ENCODE measurements at regions not wholly inside any gene's neighbourhood (a gene's known extent, or its start where the extent isn't known, plus 50 kb on each side); places are given as distances from the start of the nearest gene placed in this dataset.

- H3K23ac ChIP-seq (ENCODE audit: insufficient read length) = no peak overlapping the region
- no peaks in the 10 kb centered on the region for H3K9me3 ChIP-seq (ENCODE audit: insufficient read depth in 2 of 2, low read depth in 1 of 2, low read length in 1 of 2)
- ChIA-PET CTCF (ENCODE audit: partially characterized antibody) (interaction anchor here (1.1 to 6.5 kb wide), 5 partner anchors 13 to 656 kb away, joined by 3 to 47 read pairs (median 6); no protein-coding TSS in a partner anchor), POLR2A (ENCODE audit: partially characterized antibody) (no interaction called here)
- no peak overlapping the region for H2AK5ac ChIP-seq (ENCODE audit: low read depth, low read length)
- no peak for FAIRE-seq
- no peak overlapping the region for H2BK15ac ChIP-seq (ENCODE audit: low read length)
- H3K4me1 ChIP-seq (replicated peaks in 1 of 4; ENCODE audit: control insufficient read depth in 3 of 4, insufficient read depth in 4 of 4, low read length in 3 of 4) = no peaks in the 10 kb centered on the region
- DNase-seq (ENCODE audit: low read depth in 1 of 2, low spot score in 2 of 2) = no peak
- no peak overlapping the region for H2BK12ac ChIP-seq (ENCODE audit: low read depth, low read length)
- H3K9ac ChIP-seq (replicated peaks in 1 of 4; ENCODE audit: extremely low read depth in 1 of 4, low read depth in 3 of 4, low read length in 3 of 4) = no peak overlapping the region
- no peak overlapping the region for H4K91ac ChIP-seq (replicated peaks; ENCODE audit: insufficient read length, low read length)
- no peaks in the 10 kb centered on the region for H4K20me1 ChIP-seq (replicated peaks in 1 of 2; ENCODE audit: control insufficient read depth in 1 of 2, insufficient read depth in 2 of 2, low read length in 2 of 2)
- H2BK5ac ChIP-seq (ENCODE audit: low read depth, low read length) = no peak overlapping the region
- no peaks in the 10 kb centered on the region for H3K79me2 ChIP-seq (ENCODE audit: control insufficient read depth in 1 of 2, insufficient read depth in 2 of 2, low read length in 2 of 2)
- H3K36me3 ChIP-seq (ENCODE audit: control insufficient read depth in 2 of 4, insufficient read depth in 4 of 4, low read length in 3 of 4) = no peaks in the 10 kb centered on the region
- H2BK20ac ChIP-seq (ENCODE audit: low read length) = no peak overlapping the region
- no peak overlapping the region for H3K18ac ChIP-seq (ENCODE audit: extremely low read depth, low read length)
- H3K23me2 ChIP-seq (ENCODE audit: low read depth, low read length) = no peaks in the 10 kb centered on the region
- H3K27ac ChIP-seq (ENCODE audit: low read depth, low read length) = no peak overlapping the region
- H3K4ac ChIP-seq (replicated peaks; ENCODE audit: insufficient read length, low read depth, low read length) = no peak overlapping the region
- no peak overlapping the region for H2AFZ ChIP-seq (ENCODE audit: low read length)
- TF ChIP-seq POU5F1 (IDR thresholded peaks at IDR 0.05; ENCODE audit: low read depth, low read length) (no peak), KDM5A (IDR thresholded peaks at IDR 0.05; ENCODE audit: low read length) (no peak), PHF8 (conservative IDR thresholded peaks at IDR 0.05; ENCODE audit: low read depth, low read length) (no peak), NRF1 (IDR thresholded peaks at IDR 0.05; ENCODE audit: low read depth, low read length) (no peak), YY1 (IDR thresholded peaks at IDR 0.05; ENCODE audit: low read depth, low read length) (no peak)
- H4K5ac ChIP-seq (ENCODE audit: insufficient read length, low read depth, low read length) = no peak overlapping the region
- H4K8ac ChIP-seq (ENCODE audit: extremely low read depth, insufficient read depth, low read length) = no peak overlapping the region; the same call in 1 of the 2 replicates
- H2BK120ac ChIP-seq (replicated peaks; ENCODE audit: low read depth, low read length) = no peak overlapping the region
- H3K79me1 ChIP-seq (ENCODE audit: low read depth, low read length) = no peaks in the 10 kb centered on the region
- no peak overlapping the region for H3K4me3 ChIP-seq (ENCODE audit: extremely low read depth in 1 of 4, insufficient read depth in 2 of 4, low read depth in 3 of 4, low read length in 4 of 4)
- no peaks in the 10 kb centered on the region for H3K27me3 ChIP-seq (replicated peaks in 1 of 4; ENCODE audit: control insufficient read depth in 3 of 4, extremely low read depth in 1 of 4, insufficient read depth in 3 of 4, low read length in 3 of 4)
- WGBS, 2 experiments (ENCODE audit: extremely low coverage in 1 of 2, insufficient coverage in 1 of 2, insufficient read length in 1 of 2, insufficient replicate concordance in 2 of 2, low coverage in 1 of 2, low lambda C conversion rate in 2 of 2, missing lambda C conversion rate in 1 of 2) = 94% methylated on average over 16 of the region's 16 CpGs; no CpG with 5 or more reads in 1 of the 2 experiments
- no peak overlapping the region for H3K14ac ChIP-seq (ENCODE audit: insufficient read length)
- no peak overlapping the region for H3K56ac ChIP-seq (replicated peaks; ENCODE audit: insufficient read length, low read depth, low read length)
- H3K4me2 ChIP-seq (ENCODE audit: insufficient read depth in 1 of 2, low read depth in 2 of 2, low read length in 2 of 2) = no peak overlapping the region
Measured at GRCh38 chr14:54188064-54188666, 208.6 kb upstream of the CDKN3 start.
